NCI-H524 (cell line): ENCODE measurements at regions not wholly inside any gene's neighbourhood (a gene's known extent, or its start where the extent isn't known, plus 50 kb on each side); places are given as distances from the start of the nearest gene placed in this dataset.
A peak's percentile ranks its signal among the peaks of the same experiment; 100 is the strongest.
"Not testable (repeated sequence)": the region's sequence is repeated elsewhere in the genome, so short reads cannot be mapped to it uniquely, and the experiment has no call there.

Experiments
- DNase-seq, 2 experiments: peaks; one replicate each; lab custom pipeline; 2025; lab: John Stamatoyannopoulos, UW

DNA sequence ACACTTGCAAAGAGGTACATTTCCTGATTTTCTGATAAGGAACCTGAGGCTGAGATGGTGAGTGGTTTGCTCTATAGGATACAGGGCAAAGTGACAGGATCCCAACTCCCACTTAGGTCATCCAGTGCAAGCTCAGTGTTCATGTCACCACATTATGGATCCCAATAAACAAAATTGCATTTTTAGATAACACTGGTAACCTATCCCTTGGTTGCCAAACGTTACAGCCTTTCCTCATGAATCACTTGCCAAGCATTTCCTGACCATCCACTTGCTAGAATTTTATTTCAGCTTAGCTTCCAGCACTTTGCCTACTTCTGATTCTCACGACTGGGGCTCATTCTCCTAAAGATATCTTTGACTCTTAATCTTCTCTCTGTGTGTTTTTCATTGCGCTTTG is 131.4 kb upstream of the ODAD2 start:
- no peak for DNase-seq

DNA sequence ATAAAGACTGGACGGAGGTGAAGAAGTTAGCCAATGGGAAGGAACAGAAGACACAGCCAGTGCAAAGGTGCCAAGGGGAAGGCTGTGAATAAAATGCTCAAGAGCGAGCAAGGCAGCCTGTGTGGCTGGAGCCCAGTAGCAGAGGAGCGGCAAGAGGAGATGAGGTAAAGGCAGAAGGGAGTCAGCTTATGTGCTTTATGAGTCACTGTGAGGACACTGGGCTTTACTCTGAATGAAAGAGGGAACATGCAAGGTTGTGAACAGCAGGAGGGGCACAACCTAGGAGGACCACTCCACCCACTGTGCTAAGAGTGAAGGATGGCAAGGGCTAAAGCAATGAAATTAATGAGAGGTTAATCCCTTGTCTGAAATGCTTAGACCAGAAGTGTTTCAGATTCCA is 129.0 kb upstream of the ODAD2 start:
- DNase-seq = no peak

DNA sequence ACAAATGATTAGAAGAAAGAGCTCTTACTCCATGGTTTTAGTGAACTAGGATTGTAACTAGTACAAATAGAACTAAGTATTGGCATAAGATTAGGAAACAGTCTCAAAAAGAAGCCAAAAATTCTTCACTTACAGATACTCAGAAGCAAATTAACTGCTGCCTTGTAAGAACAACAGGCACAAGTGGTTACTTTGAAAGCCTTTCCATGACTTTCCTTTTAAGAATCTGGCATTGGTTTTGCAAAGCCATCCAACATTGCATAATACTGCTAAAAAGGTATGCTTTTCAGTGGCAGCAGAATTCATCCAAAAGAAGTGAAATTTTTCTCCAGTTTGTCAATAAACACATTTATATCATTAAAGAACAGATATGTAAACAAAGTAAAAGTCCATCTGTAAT is 126.8 kb upstream of the ODAD2 start:
- no peak for DNase-seq

- DNase-seq = no peak
Measured at GRCh38 chr10:28120795-28121194, 121.9 kb upstream of the ODAD2 start.

DNA sequence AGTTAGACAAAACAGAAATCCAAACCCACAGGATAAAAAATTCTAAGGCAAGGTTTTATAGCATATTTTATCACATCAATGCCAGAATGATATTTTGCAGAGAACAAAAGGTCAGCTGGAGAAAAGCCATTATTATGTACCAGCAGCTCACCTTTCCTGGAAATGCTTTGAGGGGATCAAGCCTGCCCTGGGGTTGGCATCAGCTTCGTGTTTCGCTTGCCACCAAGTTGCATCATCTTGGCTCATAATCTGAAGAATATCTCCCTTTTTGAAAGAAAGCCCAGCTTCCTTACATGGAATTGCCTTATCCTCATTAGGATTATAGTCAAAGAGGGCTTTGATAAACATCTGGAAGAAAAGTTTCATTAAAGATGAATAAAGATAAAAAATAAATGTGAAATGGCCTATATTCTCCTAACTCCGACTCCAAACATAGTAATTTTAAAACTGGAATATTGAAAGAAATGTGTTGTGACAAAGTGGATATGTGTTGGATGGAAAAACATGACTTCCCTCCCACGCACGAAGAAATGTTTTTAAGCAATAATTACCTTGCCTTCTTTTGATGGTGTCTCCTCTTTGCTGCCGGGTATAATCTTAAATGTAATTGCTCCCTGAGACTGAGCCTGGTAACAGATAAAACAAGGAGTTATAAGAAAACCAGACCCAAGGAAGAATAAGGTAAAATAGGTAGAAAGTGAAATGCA is 121.3 kb upstream of the ODAD2 start:
- no peak for DNase-seq

- no peak for DNase-seq
Measured at GRCh38 chr10:28118985-28119628, 120.2 kb upstream of the ODAD2 start.

DNA sequence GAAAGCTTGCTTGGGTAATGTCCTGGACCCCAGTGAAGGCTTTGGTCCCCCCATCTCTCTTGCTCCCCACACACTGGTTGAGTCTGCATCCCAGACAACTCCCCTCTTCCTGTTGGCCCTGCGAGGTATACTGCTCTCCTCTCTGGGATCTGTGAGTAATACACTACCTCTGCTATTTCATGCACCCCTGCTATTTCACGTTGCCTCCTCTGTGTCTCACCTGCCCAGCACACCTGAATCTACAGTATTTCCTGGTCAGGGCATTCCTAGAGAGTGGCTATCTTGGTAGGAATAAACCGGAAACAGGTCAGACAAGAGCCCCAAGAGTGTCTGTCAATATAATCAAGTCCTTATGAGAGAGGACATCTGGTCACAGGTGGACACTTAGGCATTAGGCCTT is 114.3 kb upstream of the ODAD2 start:
- no peak for DNase-seq

DNA sequence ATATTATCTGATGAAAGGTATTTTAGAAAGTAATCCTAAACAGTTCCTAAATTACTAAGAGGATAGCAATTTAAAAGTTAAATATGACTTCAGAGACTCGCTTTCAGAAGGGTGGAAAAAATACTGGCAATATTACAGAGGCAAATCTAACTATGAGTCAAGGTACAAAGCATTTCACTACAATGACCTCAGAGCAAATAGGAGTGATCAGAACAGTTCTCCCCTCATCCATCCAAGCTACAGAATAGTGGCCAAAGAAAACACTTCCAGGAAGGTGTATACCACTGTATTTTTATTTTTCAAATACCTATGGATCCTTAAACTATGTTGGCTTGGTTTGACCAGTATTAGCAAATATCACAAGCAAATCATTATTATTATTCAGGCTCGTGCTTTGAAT is 112.8 kb upstream of the ODAD2 start:
- no peak for DNase-seq

DNA sequence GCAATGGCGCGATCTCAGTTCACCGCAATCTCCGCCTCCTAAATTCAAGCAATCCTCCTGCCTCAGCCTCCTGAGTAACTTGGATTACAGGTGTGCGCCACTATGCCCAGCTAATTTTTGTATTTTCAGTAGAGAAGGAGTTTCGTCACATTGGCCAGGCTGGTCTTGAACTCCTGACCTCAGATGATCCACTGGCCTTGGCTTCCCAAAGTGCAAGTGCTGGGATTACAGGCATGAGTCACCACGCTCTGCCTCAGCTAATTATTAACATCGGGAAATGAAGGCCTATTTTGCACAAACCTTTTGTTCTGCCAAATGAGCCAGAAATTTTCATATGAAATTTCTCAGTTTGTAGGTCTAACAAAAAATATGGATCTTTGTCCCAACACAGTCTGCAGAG is 106.7 kb upstream of the ODAD2 start:
- no peak for DNase-seq

- DNase-seq = no peak
Measured at GRCh38 chr10:28097633-28098032, 98.8 kb upstream of the ODAD2 start.

- DNase-seq = no peak
Measured at GRCh38 chr10:28095791-28096378, 97.0 kb upstream of the ODAD2 start.

GRCh38 chr10:28094121-28094520 is 95.2 kb upstream of the ODAD2 start:
- DNase-seq = peak; percentile 26 to 74

- DNase-seq = no peak
Measured at GRCh38 chr10:28091913-28092312, 93.0 kb upstream of the ODAD2 start.

- no peak for DNase-seq
Measured at GRCh38 chr10:28090506-28090905, 91.6 kb upstream of the ODAD2 start.

DNA sequence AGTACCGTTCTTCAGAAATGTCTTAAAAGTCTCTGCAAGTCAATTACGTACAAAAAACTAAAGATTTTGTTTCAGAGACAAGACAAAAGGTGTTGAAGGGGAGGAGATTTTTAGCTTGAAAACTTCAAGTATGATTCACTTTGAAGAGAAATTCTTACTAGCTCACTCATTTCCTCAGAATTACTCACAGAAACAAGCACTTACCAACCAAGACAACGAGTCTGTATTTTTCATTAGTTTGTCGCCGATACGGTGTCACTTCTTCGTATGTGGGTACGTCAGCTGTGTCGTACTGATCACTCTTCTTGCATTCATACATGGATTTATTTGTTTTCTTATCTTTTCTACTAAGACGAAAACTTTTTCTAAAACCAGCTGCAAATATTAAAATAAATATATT is 90.6 kb upstream of the ODAD2 start:
- DNase-seq = no peak

GRCh38 chr10:28087661-28088351 is 88.9 kb upstream of the ODAD2 start:
- no peak for DNase-seq

DNA sequence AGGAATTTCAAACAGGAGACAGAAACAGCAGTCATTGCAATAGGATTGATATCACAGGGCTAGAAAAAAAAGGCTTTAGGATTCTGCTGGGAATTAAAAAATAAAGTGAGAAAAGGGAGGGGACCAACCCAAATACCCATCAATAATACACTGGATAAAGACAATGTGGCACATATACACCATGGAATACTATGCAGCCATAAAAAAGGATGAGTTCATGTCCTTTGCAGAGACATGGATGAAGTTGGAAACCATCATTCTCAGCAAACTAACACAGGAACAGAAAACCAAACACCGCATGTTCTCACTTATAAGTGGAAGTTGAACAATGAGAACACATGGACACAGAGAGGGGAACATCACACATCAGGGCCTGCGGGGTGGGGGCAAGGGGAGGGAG is 86.9 kb upstream of the ODAD2 start:
- DNase-seq = not testable (repeated sequence)

DNA sequence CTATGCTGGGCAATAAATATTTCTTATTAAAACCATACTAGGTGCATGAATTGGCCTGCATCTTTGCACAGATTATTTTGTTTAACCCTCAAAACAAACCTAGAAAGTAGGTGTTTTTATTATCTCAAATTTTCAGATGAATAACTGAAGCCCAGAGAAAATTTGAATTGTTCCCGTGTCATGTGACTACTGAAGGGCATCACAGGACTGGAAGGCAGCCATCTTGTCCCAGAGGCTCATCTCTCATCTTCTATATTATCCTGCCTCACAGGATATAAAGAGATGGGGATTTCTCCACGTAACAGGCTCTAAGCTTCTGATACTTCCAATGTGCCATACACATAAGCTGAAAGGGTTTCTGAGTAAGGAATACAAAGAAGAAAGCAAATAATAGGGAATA is 84.0 kb upstream of the ODAD2 start:
- DNase-seq = no peak

- DNase-seq = no peak
Measured at GRCh38 chr10:28082316-28082715, 83.4 kb upstream of the ODAD2 start.

- DNase-seq = no peak
Measured at GRCh38 chr10:28077889-28078288, 79.0 kb upstream of the ODAD2 start.

GRCh38 chr10:28075424-28075823 is 76.5 kb upstream of the ODAD2 start:
- no peak for DNase-seq

GRCh38 chr10:28072573-28072972 is 73.7 kb upstream of the ODAD2 start:
- DNase-seq = no peak

- no peak for DNase-seq
Measured at GRCh38 chr10:28060031-28060607, 61.2 kb upstream of the ODAD2 start.
